Epithelial cell of proximal tubule (primary cell): ENCODE measurements at regions not wholly inside any gene's neighbourhood (a gene's known extent, or its start where the extent isn't known, plus 50 kb on each side); places are given as distances from the start of the nearest gene placed in this dataset.
"Not testable (repeated sequence)": the region's sequence is repeated elsewhere in the genome, so short reads cannot be mapped to it uniquely, and the experiment has no call there.

Experiments used
- DNase-seq: peaks from one replicate; pipeline ENCODE4 v3.0.0-alpha.2; 2011; ENCODE audit warnings: low read depth
- H3K4me3 ChIP-seq: 2 replicates; pipeline ENCODE4 v1.5.1; 2011; ENCODE audit warnings: low read depth, mild to moderate bottlenecking, low read length
- CTCF ChIP-seq: conservative IDR thresholded peaks from 2 replicates; pipeline ENCODE4 v1.5.1; 2012; ENCODE audit warnings: low read depth, mild to moderate bottlenecking, low read length

GRCh38 chr6:18632670-18633410 is 245.7 kb downstream of the RNF144B start:
- no peak overlapping the region for H3K4me3 ChIP-seq
- TF ChIP-seq CTCF: no peak
- peak; percentile 32 for DNase-seq

- DNase-seq: no peak
- no peak for TF ChIP-seq CTCF
- no peak overlapping the region for H3K4me3 ChIP-seq
These were observed 247.8 kb downstream of the RNF144B start for GRCh38 chr6:18634912-18635311.

GRCh38 chr6:18640134-18640533 is 253.0 kb downstream of the RNF144B start:
- TF ChIP-seq CTCF: no peak
- no peak overlapping the region for H3K4me3 ChIP-seq
- no peak for DNase-seq

- TF ChIP-seq CTCF: no peak
- no peak for DNase-seq
- no peak overlapping the region for H3K4me3 ChIP-seq
These were observed 253.6 kb downstream of the RNF144B start for GRCh38 chr6:18640754-18641153.

GRCh38 chr6:18654821-18655220 is 267.7 kb downstream of the RNF144B start:
- TF ChIP-seq CTCF: no peak
- no peak for DNase-seq
- no peak overlapping the region for H3K4me3 ChIP-seq

GRCh38 chr6:18656506-18656905 is 269.4 kb downstream of the RNF144B start:
- no peak for TF ChIP-seq CTCF
- DNase-seq: no peak
- no peak overlapping the region for H3K4me3 ChIP-seq

- DNase-seq, H3K4me3 ChIP-seq: not testable (repeated sequence)
These were observed 272.8 kb downstream of the RNF144B start for GRCh38 chr6:18659994-18660393.
